ENCODE measurements at regions not wholly inside any gene's neighbourhood (a gene's known extent, or its start where the extent isn't known, plus 50 kb on each side); places are given as distances from the start of the nearest gene placed in this dataset.

DNA sequence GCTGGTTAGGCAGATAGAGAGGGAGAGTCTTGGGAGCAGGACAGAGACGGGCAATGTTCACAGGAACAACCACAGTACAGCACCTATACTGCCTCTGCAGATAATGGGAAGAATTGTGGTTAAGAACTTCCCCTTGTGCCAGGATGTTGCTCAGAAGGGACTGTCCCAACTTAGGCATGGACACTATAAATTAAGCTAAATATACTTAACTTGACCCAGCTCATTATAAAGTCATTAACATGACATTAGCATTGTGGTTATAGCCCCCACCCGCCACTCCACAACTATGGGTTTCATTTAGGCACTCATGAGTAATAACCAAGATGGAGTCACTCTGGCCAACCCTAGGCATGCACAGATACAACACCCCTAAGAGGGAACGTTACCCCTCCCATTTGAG lies 310.9 kb upstream of the NRG3 start:
- Histone ChIP-seq H3K4me1 (ENCODE audit: insufficient read depth, low read length, severe bottlenecking) (no peaks in the 10 kb centered on the region), H3K4me2 (ENCODE audit: low read length) (no peak overlapping the region), H3K79me2 (ENCODE audit: insufficient read depth, low read length) (no peaks in the 10 kb centered on the region), H3K36me3 (ENCODE audit: insufficient read depth, low read length) (no peaks in the 10 kb centered on the region), H2AFZ (ENCODE audit: low read length) (no peak overlapping the region), H3K4me3 (ENCODE audit: low read depth, low read length, poor library complexity, severe bottlenecking) (no peak overlapping the region), H3K27me3 (ENCODE audit: insufficient read depth, low read length) (no peaks in the 10 kb centered on the region), H3F3A (ENCODE audit: insufficient read depth, low read length) (no peaks in the 10 kb centered on the region), H3K9me2 (ENCODE audit: low read depth, low read length) (no peaks in the 10 kb centered on the region), H3K9ac (ENCODE audit: low read length) (no peak overlapping the region), H3K9me3 (ENCODE audit: low read length) (no peaks in the 10 kb centered on the region), H4K20me1 (ENCODE audit: insufficient read depth, low read length) (no peaks in the 10 kb centered on the region), H3K27ac (ENCODE audit: low read depth, low read length, poor library complexity, severe bottlenecking) (no peak overlapping the region)
- TF ChIP-seq, protein P1, sequence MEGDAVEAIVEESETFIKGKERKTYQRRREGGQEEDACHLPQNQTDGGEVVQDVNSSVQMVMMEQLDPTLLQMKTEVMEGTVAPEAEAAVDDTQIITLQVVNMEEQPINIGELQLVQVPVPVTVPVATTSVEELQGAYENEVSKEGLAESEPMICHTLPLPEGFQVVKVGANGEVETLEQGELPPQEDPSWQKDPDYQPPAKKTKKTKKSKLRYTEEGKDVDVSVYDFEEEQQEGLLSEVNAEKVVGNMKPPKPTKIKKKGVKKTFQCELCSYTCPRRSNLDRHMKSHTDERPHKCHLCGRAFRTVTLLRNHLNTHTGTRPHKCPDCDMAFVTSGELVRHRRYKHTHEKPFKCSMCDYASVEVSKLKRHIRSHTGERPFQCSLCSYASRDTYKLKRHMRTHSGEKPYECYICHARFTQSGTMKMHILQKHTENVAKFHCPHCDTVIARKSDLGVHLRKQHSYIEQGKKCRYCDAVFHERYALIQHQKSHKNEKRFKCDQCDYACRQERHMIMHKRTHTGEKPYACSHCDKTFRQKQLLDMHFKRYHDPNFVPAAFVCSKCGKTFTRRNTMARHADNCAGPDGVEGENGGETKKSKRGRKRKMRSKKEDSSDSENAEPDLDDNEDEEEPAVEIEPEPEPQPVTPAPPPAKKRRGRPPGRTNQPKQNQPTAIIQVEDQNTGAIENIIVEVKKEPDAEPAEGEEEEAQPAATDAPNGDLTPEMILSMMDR (IDR thresholded peaks at IDR 0.05; ENCODE audit: low read length), result no peak
- TF ChIP-seq EZH2 (IDR thresholded peaks at IDR 0.05; ENCODE audit: borderline replicate concordance, low read length), result no peak

DNA sequence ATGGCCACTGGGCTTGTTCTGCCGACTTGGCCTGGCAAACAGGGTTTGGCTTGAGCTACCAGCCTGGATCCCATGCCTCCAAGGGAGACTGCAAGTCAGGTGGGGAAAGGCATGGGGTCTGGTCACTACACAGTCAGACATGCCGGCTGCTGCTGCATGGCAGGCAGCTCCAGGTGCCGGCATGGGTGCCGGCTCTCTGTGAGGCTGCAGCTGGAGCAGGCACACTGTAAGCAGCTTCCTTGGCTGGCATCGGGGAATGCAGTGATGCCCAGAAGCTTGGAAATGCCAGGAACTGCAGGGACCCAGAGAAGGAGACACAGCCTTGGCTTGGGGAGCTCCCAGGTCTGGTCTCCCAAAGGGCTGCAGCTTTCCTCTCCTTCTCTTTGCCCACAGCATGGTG lies 305.5 kb upstream of the NRG3 start:
- Histone ChIP-seq H3K9ac (ENCODE audit: low read length) (no peak overlapping the region), H3F3A (ENCODE audit: insufficient read depth, low read length) (no peaks in the 10 kb centered on the region), H3K79me2 (ENCODE audit: insufficient read depth, low read length) (no peaks in the 10 kb centered on the region), H3K4me2 (ENCODE audit: low read length) (no peak overlapping the region), H3K27me3 (ENCODE audit: insufficient read depth, low read length) (no peaks in the 10 kb centered on the region), H3K36me3 (ENCODE audit: insufficient read depth, low read length) (no peaks in the 10 kb centered on the region), H3K4me1 (ENCODE audit: insufficient read depth, low read length, severe bottlenecking) (no peaks in the 10 kb centered on the region), H3K9me2 (ENCODE audit: low read depth, low read length) (no peaks in the 10 kb centered on the region), H3K4me3 (ENCODE audit: low read depth, low read length, poor library complexity, severe bottlenecking) (no peak overlapping the region), H2AFZ (ENCODE audit: low read length) (no peak overlapping the region), H4K20me1 (ENCODE audit: insufficient read depth, low read length) (no peaks in the 10 kb centered on the region), H3K27ac (ENCODE audit: low read depth, low read length, poor library complexity, severe bottlenecking) (no peak overlapping the region), H3K9me3 (ENCODE audit: low read length) (no peaks in the 10 kb centered on the region)
- TF ChIP-seq, protein P1 (IDR thresholded peaks at IDR 0.05; ENCODE audit: low read length), result no peak
- no peak for TF ChIP-seq EZH2 (IDR thresholded peaks at IDR 0.05; ENCODE audit: borderline replicate concordance, low read length)

DNA sequence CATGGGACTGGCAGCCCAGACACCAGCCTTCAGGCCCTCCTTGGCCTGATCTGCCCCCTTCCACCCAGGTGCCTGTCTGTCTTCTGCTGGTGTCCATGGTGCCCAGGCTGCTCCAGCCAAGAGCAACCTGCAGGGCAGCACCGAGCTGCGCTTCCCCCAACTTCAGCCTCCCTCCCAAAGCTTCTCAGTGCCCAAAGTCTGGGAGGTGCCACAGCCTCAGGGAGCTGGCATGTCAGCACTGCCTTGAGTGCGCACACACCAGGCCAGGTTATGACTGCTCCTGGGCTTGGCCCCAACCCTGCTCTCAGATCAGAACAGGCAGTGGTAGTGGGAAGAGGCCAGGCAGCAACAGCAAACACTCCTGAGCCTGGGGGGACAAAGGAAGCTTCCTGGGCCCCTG lies 304.6 kb upstream of the NRG3 start:
- Histone ChIP-seq H3K9me3 (ENCODE audit: low read length) (no peaks in the 10 kb centered on the region), H3K4me3 (ENCODE audit: low read depth, low read length, poor library complexity, severe bottlenecking) (no peak overlapping the region), H3K27me3 (ENCODE audit: insufficient read depth, low read length) (no peaks in the 10 kb centered on the region), H3K36me3 (ENCODE audit: insufficient read depth, low read length) (no peaks in the 10 kb centered on the region), H3K27ac (ENCODE audit: low read depth, low read length, poor library complexity, severe bottlenecking) (no peak overlapping the region), H3K79me2 (ENCODE audit: insufficient read depth, low read length) (no peaks in the 10 kb centered on the region), H3K4me2 (ENCODE audit: low read length) (no peak overlapping the region), H3K4me1 (ENCODE audit: insufficient read depth, low read length, severe bottlenecking) (no peaks in the 10 kb centered on the region), H3K9me2 (ENCODE audit: low read depth, low read length) (no peaks in the 10 kb centered on the region), H4K20me1 (ENCODE audit: insufficient read depth, low read length) (no peaks in the 10 kb centered on the region), H2AFZ (ENCODE audit: low read length) (no peak overlapping the region), H3F3A (ENCODE audit: insufficient read depth, low read length) (no peaks in the 10 kb centered on the region), H3K9ac (ENCODE audit: low read length) (no peak overlapping the region)
- TF ChIP-seq EZH2 (IDR thresholded peaks at IDR 0.05; ENCODE audit: borderline replicate concordance, low read length), result no peak
- TF ChIP-seq, protein P1 (IDR thresholded peaks at IDR 0.05; ENCODE audit: low read length), result no peak
